GM12892 (cell line): ENCODE measurements at regions not wholly inside any gene's neighbourhood (a gene's known extent, or its start where the extent isn't known, plus 50 kb on each side); places are given as distances from the start of the nearest gene placed in this dataset.

Experiments
- POLR2A ChIP-seq: IDR thresholded peaks from 2 replicates; pipeline ENCODE4 v1.6.1; 2011; ENCODE audit warnings: low read depth, low read length, control low read depth
- POLR2AphosphoS5 ChIP-seq: IDR thresholded peaks from 2 replicates; pipeline ENCODE4 v1.6.1; 2011; ENCODE audit warnings: low read depth, low read length, control low read depth

DNA sequence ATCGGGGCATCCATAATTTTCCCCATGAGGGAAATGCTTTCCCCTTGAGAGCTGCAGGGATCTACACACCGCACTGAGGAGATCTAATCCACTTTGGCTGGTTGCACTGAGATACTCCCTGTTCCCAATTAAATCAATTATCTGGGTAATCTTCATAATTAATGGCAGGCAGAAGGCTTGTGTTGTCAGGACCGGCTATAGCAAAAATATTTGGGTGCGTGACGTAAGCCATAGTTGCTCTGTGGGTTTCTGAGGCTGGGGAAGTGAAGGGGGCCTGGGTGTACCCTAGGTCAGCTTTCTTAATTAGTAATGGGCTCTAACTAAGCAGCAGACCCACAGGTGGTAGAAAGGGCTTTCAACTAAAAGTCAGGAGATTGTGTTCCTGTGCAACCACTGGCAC is 62.8 kb upstream of the UPP2 start:
- TF ChIP-seq POLR2AphosphoS5 (no peak), POLR2A (no peak)
